Karpas-422 (cell line): ENCODE measurements at regions not wholly inside any gene's neighbourhood (a gene's known extent, or its start where the extent isn't known, plus 50 kb on each side); places are given as distances from the start of the nearest gene placed in this dataset.

ENCODE experiments used
- DNase-seq: peaks from one replicate; pipeline ENCODE4 v3.0.0-alpha.2; 2015
- H2AFZ ChIP-seq: fragments of 200-600 bp; sonication (generic); 2 replicates; pipeline ENCODE4 v1.6.1; 2014; ENCODE audit warnings: antibody characterized with exemption, low read length, mixed read lengths
- H3K27ac ChIP-seq: fragments of 200-600 bp; sonication (generic); 2 replicates; pipeline ENCODE4 v1.5.1; 2014; ENCODE audit warnings: mild to moderate bottlenecking, low read length, moderate library complexity
- H3K27me3 ChIP-seq: fragments of 200-600 bp; sonication (generic); 2 replicates; pipeline ENCODE4 v1.6.1; 2014; ENCODE audit warnings: low read length, mixed read lengths
- H3K36me3 ChIP-seq: fragments of 200-600 bp; sonication (generic); 2 replicates; pipeline ENCODE4 v1.6.1; 2014; ENCODE audit warnings: low read length, mixed read lengths; ENCODE audit not compliant: insufficient read depth
- H3K4me1 ChIP-seq: fragments of 200-600 bp; sonication (generic); 2 replicates; pipeline ENCODE4 v1.6.1; 2014; ENCODE audit warnings: mild to moderate bottlenecking, low read length, mixed read lengths
- H3K4me2 ChIP-seq: fragments of 200-600 bp; sonication (generic); 2 replicates; pipeline ENCODE4 v1.6.1; 2014; ENCODE audit warnings: low read length, low read depth, mild to moderate bottlenecking; ENCODE audit not compliant: poor library complexity, severe bottlenecking
- H3K4me3 ChIP-seq: fragments of 200-600 bp; sonication (generic); 2 replicates; pipeline ENCODE4 v1.5.1; 2014; ENCODE audit warnings: mild to moderate bottlenecking, antibody characterized with exemption, low read length, mixed read lengths
- H3K79me2 ChIP-seq: fragments of 200-600 bp; sonication (generic); 2 replicates; pipeline ENCODE4 v1.6.1; 2014; ENCODE audit warnings: mild to moderate bottlenecking, low read length, mixed read lengths
- H3K9ac ChIP-seq: fragments of 200-600 bp; sonication (generic); 2 replicates; pipeline ENCODE4 v1.6.0; 2014; ENCODE audit warnings: low read length
- H3K9me2 ChIP-seq: fragments of 200-600 bp; sonication (generic), shearing (Covaris generic); replicated peaks from 2 replicates; pipeline ENCODE4 v1.6.0; 2014; ENCODE audit warnings: mild to moderate bottlenecking, low read length, moderate library complexity; ENCODE audit not compliant: insufficient read depth
- H3K9me3 ChIP-seq: fragments of 300-700, 200-600 bp; sonication (generic); 2 replicates; pipeline ENCODE4 v1.6.1; 2014; ENCODE audit warnings: low read length, mixed read lengths
- H4K20me1 ChIP-seq: fragments of 200-600 bp; sonication (generic); 2 replicates; pipeline ENCODE4 v1.6.1; 2014; ENCODE audit warnings: mild to moderate bottlenecking, antibody characterized with exemption, low read length, low read depth; ENCODE audit not compliant: insufficient read depth

- Histone ChIP-seq H3K27ac (no peak overlapping the region), H3K36me3 (no peaks in the 10 kb centered on the region), H4K20me1 (no peaks in the 10 kb centered on the region), H3K4me2 (no peak overlapping the region), H3K27me3 (no peaks in the 10 kb centered on the region), H3K4me3 (no peak overlapping the region), H3K9me2 (no peaks in the 10 kb centered on the region), H3K79me2 (no peaks in the 10 kb centered on the region), H3K9ac (no peak overlapping the region), H3K9me3 (no peaks in the 10 kb centered on the region), H2AFZ (no peak overlapping the region), H3K4me1 (no peaks in the 10 kb centered on the region)
- DNase-seq: no peak
Observed at GRCh38 chr5:73339711-73340110, 108.9 kb downstream of the FOXD1 start.

- H4K20me1 ChIP-seq: no peaks in the 10 kb centered on the region
- no peak overlapping the region for H3K4me3 ChIP-seq
- H3K27me3 ChIP-seq: no peaks in the 10 kb centered on the region
- H3K9ac ChIP-seq: no peak overlapping the region
- no peak overlapping the region for H2AFZ ChIP-seq
- H3K4me2 ChIP-seq: no peak overlapping the region
- peak; percentile 27 for DNase-seq
- H3K36me3 ChIP-seq: no peaks in the 10 kb centered on the region
- no peaks in the 10 kb centered on the region for H3K79me2 ChIP-seq
- H3K4me1 ChIP-seq: no peaks in the 10 kb centered on the region
- no peak overlapping the region for H3K27ac ChIP-seq
- H3K9me3 ChIP-seq: no peaks in the 10 kb centered on the region
- H3K9me2 ChIP-seq: no peaks in the 10 kb centered on the region
Observed at GRCh38 chr5:73339051-73339575, 109.5 kb downstream of the FOXD1 start.

GRCh38 chr5:73338256-73339050 lies 110.1 kb downstream of the FOXD1 start:
- Histone ChIP-seq H3K27me3 (no peaks in the 10 kb centered on the region), H3K27ac (no peak overlapping the region), H3K4me1 (no peaks in the 10 kb centered on the region), H2AFZ (no peak overlapping the region), H3K79me2 (no peaks in the 10 kb centered on the region), H4K20me1 (no peaks in the 10 kb centered on the region), H3K9me2 (no peaks in the 10 kb centered on the region), H3K4me2 (no peak overlapping the region), H3K9ac (no peak overlapping the region), H3K4me3 (no peak overlapping the region), H3K9me3 (no peaks in the 10 kb centered on the region), H3K36me3 (no peaks in the 10 kb centered on the region)
- no peak for DNase-seq

- H3K4me1 ChIP-seq: no peaks in the 10 kb centered on the region
- no peaks in the 10 kb centered on the region for H3K79me2 ChIP-seq
- H3K36me3 ChIP-seq: no peaks in the 10 kb centered on the region
- no peaks in the 10 kb centered on the region for H4K20me1 ChIP-seq
- no peak overlapping the region for H3K27ac ChIP-seq
- H3K9ac ChIP-seq: no peak overlapping the region
- no peaks in the 10 kb centered on the region for H3K9me3 ChIP-seq
- H3K4me3 ChIP-seq: no peak overlapping the region
- no peak for DNase-seq
- no peak overlapping the region for H3K4me2 ChIP-seq
- no peaks in the 10 kb centered on the region for H3K9me2 ChIP-seq
- no peaks in the 10 kb centered on the region for H3K27me3 ChIP-seq
- H2AFZ ChIP-seq: no peak overlapping the region
Observed at GRCh38 chr5:73337586-73338255, 110.9 kb downstream of the FOXD1 start.

GRCh38 chr5:73336366-73336765 lies 112.2 kb downstream of the FOXD1 start:
- Histone ChIP-seq H3K27ac (no peak overlapping the region), H3K9me2 (no peaks in the 10 kb centered on the region), H3K4me2 (no peak overlapping the region), H3K4me1 (no peaks in the 10 kb centered on the region), H3K9me3 (no peaks in the 10 kb centered on the region), H3K36me3 (no peaks in the 10 kb centered on the region), H4K20me1 (no peaks in the 10 kb centered on the region), H3K27me3 (no peaks in the 10 kb centered on the region), H3K4me3 (no peak overlapping the region), H2AFZ (no peak overlapping the region), H3K79me2 (no peaks in the 10 kb centered on the region), H3K9ac (no peak overlapping the region)
- no peak for DNase-seq

- Histone ChIP-seq H3K27ac (no peak overlapping the region), H3K36me3 (no peaks in the 10 kb centered on the region), H3K9me2 (no peaks in the 10 kb centered on the region), H3K4me2 (no peak overlapping the region), H3K9ac (no peak overlapping the region), H3K27me3 (no peaks in the 10 kb centered on the region), H3K79me2 (no peaks in the 10 kb centered on the region), H3K9me3 (no peaks in the 10 kb centered on the region), H3K4me3 (no peak overlapping the region), H2AFZ (no peak overlapping the region), H3K4me1 (no peaks in the 10 kb centered on the region), H4K20me1 (no peaks in the 10 kb centered on the region)
- peak; percentile 16 for DNase-seq
Observed at GRCh38 chr5:73333944-73334703, 114.5 kb downstream of the FOXD1 start.

- Histone ChIP-seq H3K9me2 (no peaks in the 10 kb centered on the region), H2AFZ (no peak overlapping the region), H3K4me2 (no peak overlapping the region), H3K4me1 (no peaks in the 10 kb centered on the region), H3K9me3 (no peaks in the 10 kb centered on the region), H3K79me2 (no peaks in the 10 kb centered on the region), H3K27me3 (no peaks in the 10 kb centered on the region), H3K36me3 (no peaks in the 10 kb centered on the region), H3K4me3 (no peak overlapping the region), H4K20me1 (no peaks in the 10 kb centered on the region), H3K9ac (no peak overlapping the region), H3K27ac (no peak overlapping the region)
- no peak for DNase-seq
Observed at GRCh38 chr5:73330613-73331012, 118.0 kb downstream of the FOXD1 start.

GRCh38 chr5:73328640-73329039 lies 119.9 kb downstream of the FOXD1 start:
- H2AFZ ChIP-seq: no peak overlapping the region
- H3K79me2 ChIP-seq: no peaks in the 10 kb centered on the region
- no peaks in the 10 kb centered on the region for H3K27me3 ChIP-seq
- H3K4me1 ChIP-seq: no peaks in the 10 kb centered on the region
- no peak overlapping the region for H3K9ac ChIP-seq
- H3K27ac ChIP-seq: no peak overlapping the region
- H3K4me2 ChIP-seq: no peak overlapping the region
- H3K9me2 ChIP-seq: no peaks in the 10 kb centered on the region
- no peaks in the 10 kb centered on the region for H3K9me3 ChIP-seq
- H3K36me3 ChIP-seq: no peaks in the 10 kb centered on the region
- no peaks in the 10 kb centered on the region for H4K20me1 ChIP-seq
- no peak for DNase-seq
- no peak overlapping the region for H3K4me3 ChIP-seq
